DMS153 treated with DMSO at 0.1 percent for 48 hours (cell line): ENCODE measurements at regions not wholly inside any gene's neighbourhood (a gene's known extent, or its start where the extent isn't known, plus 50 kb on each side); places are given as distances from the start of the nearest gene placed in this dataset.
A peak's percentile ranks its signal among the peaks of the same experiment; 100 is the strongest.

Experiments
- DNase-seq: peaks from one replicate; lab custom pipeline; 2025; ENCODE audit not compliant: unreplicated experiment; lab: John Stamatoyannopoulos, UW

GRCh38 chr22:48707763-48708557 is 1119.7 kb downstream of the BRD1 start:
- no peak for DNase-seq

GRCh38 chr22:48706934-48707762 is 1120.5 kb downstream of the BRD1 start:
- DNase-seq: no peak

GRCh38 chr22:48705917-48706605 is 1121.6 kb downstream of the BRD1 start:
- no peak for DNase-seq

GRCh38 chr22:48705159-48705916 is 1122.3 kb downstream of the BRD1 start:
- no peak for DNase-seq

- DNase-seq: no peak
These were observed 1123.3 kb downstream of the BRD1 start for GRCh38 chr22:48704335-48704734.

GRCh38 chr22:48703265-48703941 is 1124.3 kb downstream of the BRD1 start:
- no peak for DNase-seq

- DNase-seq: peak; percentile 37
These were observed 1125.0 kb downstream of the BRD1 start for GRCh38 chr22:48702573-48703264.

GRCh38 chr22:48701296-48702030 is 1126.2 kb downstream of the BRD1 start:
- DNase-seq: no peak

- no peak for DNase-seq
These were observed 1126.9 kb downstream of the BRD1 start for GRCh38 chr22:48700566-48701295.

GRCh38 chr22:48700180-48700565 is 1127.5 kb downstream of the BRD1 start:
- no peak for DNase-seq

- no peak for DNase-seq
These were observed 1128.2 kb downstream of the BRD1 start for GRCh38 chr22:48699511-48699910.

- DNase-seq: no peak
These were observed 1129.1 kb downstream of the BRD1 start for GRCh38 chr22:48698618-48699017.

GRCh38 chr22:48697694-48698276 is 1129.9 kb downstream of the BRD1 start:
- no peak for DNase-seq

- no peak for DNase-seq
These were observed 1130.5 kb downstream of the BRD1 start for GRCh38 chr22:48697223-48697622.

GRCh38 chr22:48696371-48696770 is 1131.3 kb downstream of the BRD1 start:
- no peak for DNase-seq

GRCh38 chr22:48695731-48696305 is 1131.9 kb downstream of the BRD1 start:
- no peak for DNase-seq

- no peak for DNase-seq
These were observed 1132.4 kb downstream of the BRD1 start for GRCh38 chr22:48695251-48695650.
